Testis (tissue), 2 donors: ENCODE measurements at regions not wholly inside any gene's neighbourhood (a gene's known extent, or its start where the extent isn't known, plus 50 kb on each side); places are given as distances from the start of the nearest gene placed in this dataset.

Source experiments
- CTCF ChIP-seq, 3 experiments: fragments of 450-650 bp in 2 of 3; fragments of 200-600 bp in 1 of 3; sonication (generic) in 1 of 3; IDR thresholded peaks; one replicate each; pipeline ENCODE4 v1.5.1; 2016 to 2019; ENCODE audit warnings: antibody characterized with exemption in 3 of 3, mild to moderate bottlenecking in 2 of 3, moderate library complexity in 1 of 3
- POLR2A ChIP-seq: fragments of 450-650 bp; IDR thresholded peaks from one replicate; pipeline ENCODE4 v1.6.1; 2017; ENCODE audit warnings: antibody characterized with exemption, mild to moderate bottlenecking, moderate library complexity

- TF ChIP-seq CTCF (IDR thresholded peaks at IDR 0.05) (no peak), POLR2A (no peak)
These were observed 257.3 kb upstream of the SALL1 start for GRCh38 chr16:51408357-51408756.
